ENCODE measurements at regions not wholly inside any gene's neighbourhood (a gene's known extent, or its start where the extent isn't known, plus 50 kb on each side); places are given as distances from the start of the nearest gene placed in this dataset.
"Not testable (repeated sequence)": the region's sequence is repeated elsewhere in the genome, so short reads cannot be mapped to it uniquely, and the experiment has no call there.

DNA sequence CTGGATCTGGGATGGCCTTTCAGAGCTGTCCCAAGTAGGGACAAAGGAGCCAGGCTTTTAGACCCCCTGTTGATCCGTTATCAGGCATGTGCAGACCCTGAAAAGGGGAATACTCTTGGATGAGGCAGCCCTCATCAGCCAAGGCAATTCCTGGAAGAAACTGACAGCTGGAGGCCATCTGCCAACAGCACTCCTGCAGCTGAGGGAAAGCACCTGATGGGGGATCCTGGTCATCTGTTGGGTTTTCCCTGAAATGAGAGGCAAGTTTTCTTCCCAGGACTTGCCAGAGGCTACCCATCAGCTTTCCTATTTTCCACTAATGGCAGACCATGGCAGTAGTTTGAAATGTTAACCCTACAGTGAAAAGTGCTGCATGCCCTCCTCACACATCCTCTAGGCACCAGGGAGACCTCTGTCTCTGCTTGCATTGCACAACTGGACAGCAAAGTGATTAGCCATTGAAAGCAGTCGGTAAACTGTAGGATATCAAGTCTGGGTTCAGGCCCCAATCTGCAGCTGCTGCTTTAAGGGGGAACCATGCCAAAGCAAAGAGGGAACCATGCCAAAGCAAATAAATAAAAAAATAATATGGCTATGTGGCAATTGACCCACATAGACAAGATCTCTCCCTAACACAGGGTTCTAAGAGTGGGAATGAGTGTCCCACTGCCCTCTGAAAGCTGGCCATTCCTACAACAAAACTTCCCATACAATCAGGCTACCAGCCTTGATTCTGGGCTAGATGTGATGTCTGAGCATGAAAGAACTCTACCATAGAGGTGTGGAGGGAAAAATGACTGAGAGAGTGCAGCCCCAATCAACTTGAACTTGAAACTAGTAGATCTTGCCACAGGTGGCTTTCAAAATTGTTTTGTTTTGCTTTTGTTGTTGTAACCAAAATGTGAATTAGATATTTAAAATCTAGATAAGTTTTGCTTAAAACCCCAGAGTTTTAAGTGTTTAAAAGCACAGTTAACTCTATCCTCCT, 232.0 kb upstream of the STT3B start:
- DNase-seq = no peak

DNA sequence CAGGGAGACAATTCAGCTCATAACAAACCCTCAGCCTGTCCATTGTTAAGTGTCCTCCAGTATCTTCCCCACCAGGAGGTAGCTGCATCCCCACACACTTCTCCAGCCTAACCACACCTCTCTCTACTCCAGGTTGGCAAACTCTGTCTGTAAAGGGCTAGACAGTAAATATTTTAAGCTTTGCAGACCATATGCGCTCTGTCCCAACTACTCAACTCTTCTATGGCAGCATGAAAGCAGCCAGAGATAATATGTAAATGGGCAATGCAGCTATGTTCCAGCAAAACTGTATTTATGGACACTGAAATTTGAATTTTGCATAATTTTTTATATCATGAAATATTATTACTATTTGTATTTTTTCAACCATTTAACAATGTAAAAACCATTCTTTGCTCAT, 230.4 kb upstream of the STT3B start:
- no peak for DNase-seq

DNA sequence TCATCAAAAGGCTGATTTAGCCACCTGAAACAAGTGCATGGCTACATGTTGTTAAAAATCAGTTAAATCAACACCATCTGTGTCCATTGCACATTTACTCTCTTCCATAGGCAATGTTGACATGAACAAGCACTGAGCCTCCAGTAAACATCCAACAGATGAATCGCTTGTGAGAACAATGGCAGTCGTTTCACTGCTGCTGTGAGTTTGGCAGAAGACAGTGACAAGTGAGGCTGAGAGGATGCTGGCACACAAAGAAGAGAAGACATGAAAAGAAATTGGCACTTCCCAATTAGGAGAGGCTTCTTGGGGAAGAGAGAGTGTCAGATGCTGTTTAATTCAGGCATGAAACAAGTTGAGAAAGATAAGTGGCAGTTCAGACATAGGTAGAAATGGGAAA, 227.4 kb upstream of the STT3B start:
- DNase-seq = no peak

DNA sequence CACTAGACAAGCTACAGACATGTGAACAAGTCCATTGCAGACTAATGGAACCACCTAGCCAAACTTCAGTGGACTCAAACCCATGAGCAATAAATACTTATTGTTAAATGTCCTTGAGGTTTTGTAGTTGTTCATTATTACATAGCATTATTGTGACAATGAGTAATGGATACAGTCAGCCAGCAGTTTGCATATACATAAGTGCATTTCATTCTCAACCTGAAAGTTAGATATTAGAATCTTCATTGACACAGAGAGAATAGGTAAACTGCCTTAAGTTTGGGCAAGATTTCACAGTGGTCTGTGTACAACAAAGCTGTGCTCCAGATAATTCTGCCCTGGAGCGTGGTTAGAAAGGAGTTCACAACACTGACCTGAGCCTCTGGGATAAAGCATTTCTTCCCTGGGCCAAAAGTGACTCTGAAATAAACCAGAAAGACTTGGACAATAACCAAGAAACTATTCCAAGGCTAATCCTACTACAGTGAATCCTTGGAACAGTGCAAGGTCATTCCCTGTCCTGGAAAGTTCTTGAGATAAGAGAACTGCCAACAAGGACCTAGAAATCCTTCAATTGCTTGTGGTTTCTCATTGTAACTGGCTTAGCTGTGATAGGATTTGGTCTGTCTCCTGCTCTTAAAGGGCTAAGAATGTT, 225.5 kb upstream of the STT3B start:
- DNase-seq = no peak

DNA sequence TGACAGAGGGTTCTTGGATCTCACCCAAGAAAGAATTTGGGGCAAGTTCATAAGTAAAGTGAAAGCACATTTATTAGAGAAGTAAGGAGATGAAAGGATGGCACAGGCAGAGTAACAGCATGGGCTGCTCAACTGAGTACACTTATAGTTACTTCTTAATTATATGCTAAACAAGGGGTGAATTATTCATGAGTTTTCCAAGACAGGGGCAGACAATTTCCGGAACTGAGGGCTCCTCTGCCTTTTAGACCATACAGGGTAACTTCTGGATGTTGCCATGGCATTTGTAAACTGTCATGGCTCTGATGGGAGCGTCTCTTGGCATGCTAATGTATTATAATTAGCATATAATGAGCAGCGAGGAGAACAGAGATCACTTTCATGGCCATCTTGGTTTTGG, 221.2 kb upstream of the STT3B start:
- DNase-seq = no peak

DNA sequence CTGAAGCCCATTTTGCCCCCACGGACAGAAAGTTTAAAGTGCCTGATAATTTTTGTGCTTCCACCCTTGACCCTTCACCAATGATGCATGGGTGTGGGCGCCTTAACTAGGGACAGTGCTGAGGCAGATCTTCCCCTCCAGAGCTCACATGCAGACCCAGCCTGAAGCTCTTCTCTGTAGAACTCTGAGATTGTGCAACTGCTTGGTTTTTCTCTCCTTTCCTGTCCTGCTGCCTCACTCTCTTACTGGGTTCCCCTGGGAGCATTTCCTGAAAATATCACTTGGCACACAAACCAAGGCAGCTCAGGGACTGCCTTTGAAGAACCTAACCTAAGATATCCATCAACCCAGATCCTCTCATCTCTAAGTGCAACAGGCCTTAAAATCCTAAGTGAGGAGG, 220.3 kb upstream of the STT3B start:
- peak; percentile 15 for DNase-seq

DNA sequence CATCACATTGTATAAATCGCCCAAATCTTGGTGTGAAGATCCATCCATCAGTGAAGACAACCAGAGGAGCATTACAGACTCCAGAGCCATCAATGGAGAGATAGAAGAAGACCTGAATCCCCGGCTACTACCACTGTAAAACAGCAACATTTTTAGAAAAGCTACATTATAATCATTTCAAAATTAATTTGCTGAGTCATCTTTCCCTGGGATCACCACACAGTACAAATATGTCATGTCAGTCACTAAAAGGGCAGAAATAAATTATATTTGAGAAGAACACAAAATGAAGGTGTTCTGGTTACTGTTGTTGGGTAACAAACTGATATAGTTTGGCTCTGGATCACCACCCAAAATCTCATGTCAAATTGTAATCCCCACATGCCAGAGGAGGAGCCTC, 218.5 kb upstream of the STT3B start:
- DNase-seq = no peak

DNA sequence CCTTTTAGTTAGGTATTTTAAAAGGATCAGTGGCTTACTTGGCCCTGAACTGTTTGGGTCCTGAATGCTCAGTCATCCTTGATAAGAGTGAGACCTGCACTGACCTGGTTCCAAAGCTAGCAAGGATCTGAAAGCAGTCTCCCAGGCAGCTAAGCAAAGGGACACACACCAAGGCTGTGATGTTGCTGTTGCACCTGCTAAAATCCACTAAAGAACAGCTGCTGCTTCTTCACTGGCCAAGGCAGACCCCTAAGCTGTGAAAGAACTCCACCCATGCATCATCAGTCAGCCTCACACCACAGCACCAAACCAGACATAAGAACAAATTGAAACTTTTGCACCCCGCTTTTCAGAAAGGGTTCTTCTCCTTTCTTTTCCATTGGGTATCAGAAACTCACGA, 213.4 kb upstream of the STT3B start:
- no peak for DNase-seq

DNA sequence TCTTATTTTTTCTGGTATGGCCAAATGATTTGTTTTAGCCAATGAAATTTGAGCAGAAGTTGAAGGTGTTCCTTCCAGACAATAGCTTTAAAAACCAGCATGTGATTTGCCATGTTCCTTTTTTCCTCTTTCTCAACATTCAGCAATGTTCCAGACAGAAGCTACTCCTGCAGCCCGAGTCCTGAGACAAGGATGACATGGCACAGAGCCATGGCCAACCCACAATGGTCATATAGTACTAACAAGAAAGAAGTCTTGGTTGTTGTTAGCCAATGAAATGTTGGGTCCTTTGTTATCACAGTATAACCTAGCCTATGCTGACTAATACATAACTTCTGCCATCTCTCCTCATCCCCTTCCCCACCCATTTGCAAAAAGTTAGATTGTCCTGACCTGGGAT, 211.1 kb upstream of the STT3B start:
- DNase-seq = no peak

DNA sequence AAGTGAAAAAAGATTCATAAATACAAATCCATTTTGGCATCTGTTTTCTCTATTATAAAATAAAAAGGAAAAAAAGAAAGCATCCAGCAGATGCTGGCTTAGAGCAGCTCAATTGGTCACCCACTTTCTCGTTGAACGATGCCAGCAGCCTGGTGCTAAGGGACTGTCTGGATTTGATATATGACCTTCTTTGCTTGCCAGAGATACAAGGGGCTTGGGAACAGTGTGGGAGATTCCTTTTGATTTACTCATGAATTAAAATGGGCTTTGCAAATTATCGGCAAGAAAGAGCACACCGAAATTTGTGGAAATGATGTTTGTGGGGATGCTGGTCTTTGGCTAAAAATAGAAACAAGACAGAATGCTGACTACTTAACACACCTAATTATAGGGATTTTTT, 210.3 kb upstream of the STT3B start:
- DNase-seq = no peak

DNA sequence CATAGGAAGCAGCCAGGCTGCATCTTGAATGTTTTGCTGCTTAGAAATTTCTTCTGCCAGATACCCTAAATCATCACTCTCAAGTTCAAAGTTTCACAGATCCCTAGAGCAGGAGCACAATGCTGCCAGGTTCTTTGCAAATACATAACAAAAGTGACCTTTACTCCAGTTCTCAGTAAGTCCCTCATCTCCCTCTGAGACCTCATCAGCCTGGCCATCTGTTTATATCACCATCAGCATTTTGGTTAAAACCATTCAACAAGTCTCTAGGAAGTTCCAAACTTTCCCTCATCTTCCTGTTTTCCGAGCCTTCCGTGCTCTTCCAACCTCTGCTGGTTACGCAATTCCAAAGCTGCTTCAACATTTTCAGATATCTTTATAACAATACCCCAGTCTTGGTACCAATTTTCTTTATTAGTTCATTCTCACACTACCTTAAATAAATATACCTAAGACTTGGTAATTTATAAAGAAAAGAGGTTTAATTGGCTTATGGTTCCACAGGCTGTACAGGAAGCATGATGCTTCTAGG, 204.8 kb upstream of the STT3B start:
- not testable (repeated sequence) for DNase-seq

DNA sequence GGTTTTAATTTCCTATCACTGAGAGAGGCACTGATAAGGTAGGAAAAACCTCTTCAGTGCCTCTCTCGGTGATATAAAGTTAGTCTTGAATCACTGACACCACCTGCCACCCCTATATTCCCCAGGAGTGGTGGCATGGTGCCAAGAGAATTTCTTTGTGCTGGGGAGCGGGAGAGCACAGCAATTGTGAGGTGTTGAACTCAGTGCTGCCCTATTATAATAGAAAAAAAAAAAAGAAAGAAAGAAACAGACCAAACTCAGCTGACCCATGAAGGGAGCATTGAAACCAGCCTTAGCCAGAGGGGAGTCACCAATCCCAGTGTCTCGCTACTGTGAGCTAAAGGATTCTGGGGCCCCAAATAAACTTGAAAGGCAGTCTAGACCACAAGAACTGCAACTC, 201.4 kb upstream of the STT3B start:
- no peak for DNase-seq

DNA sequence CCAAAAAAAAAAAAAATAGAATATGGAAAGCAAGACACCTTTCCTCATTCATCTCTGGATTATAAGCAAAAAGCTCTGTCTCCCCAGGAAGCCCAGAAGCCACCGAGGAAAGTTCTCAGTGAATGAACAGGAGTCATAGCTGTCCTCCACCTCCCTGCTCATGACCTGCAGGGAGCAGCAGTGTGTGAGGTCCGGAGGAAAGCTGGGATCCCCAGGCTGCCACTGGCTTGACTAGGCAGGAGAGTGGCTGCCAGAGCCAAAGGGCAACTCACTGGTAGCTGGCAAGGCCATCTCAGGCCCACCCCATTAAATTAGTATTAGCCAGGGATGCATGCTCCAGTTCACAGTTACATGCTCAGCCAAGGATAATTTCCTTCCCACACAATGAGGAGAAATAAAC, 191.6 kb upstream of the STT3B start:
- DNase-seq = no peak

DNA sequence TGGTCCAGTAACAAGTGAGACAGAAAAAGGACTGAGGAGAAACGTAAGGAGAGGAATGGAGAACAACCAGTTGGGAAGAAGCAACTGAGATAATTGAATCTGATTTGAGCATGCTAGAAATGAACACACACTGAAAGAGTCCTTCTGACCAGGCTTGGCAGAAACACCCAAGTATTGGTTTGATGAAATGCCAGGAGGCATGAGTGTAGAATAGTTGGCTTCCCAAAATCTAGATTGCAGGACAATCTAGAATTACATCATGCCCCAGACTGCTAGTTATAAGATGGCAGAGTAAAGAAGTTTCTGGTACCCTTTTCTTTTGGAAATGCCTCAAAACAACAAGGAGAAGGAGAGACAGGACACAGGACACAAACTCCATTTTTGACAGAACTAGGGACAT, 189.7 kb upstream of the STT3B start:
- DNase-seq = peak; percentile 4

DNA sequence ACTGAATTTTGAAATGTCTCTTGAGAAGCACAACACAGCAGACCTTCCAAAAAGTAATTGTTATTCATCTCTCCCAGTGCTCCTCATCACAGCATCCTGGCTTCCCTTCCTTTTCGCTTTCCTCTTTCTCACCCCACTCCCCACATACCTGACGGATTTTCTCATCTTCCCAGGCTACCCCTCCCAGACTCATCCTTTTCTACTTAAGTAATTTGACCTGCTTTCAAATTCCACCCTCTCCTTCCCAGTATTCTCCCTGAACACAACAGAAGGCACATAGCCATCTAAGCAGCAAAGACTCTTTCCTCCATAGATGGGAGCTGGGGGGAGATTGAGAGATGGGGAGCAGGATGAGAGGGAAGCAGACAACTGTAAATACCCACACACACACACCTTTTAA, 187.1 kb upstream of the STT3B start:
- no peak for DNase-seq

DNA sequence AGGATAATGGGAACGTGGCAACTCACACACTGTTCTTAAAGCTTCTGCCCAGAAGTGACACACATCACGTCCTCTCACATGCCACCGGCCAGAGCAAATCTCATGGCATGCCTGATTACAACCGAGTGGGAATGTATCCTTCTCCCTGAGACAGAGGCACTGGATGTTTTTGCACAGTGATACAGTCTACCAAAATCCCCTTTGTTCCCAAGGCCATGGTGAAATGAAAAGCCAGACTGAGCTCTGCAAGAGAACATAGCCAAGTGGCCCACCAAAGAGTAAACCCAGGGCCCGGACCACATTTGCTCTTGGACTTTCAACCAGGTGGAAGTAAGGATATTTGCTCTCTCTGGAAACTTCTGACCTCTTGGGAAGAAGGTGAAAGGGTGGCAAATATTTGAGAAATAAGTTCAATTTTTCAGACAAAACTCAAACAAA, 186.2 kb upstream of the STT3B start:
- no peak for DNase-seq

DNA sequence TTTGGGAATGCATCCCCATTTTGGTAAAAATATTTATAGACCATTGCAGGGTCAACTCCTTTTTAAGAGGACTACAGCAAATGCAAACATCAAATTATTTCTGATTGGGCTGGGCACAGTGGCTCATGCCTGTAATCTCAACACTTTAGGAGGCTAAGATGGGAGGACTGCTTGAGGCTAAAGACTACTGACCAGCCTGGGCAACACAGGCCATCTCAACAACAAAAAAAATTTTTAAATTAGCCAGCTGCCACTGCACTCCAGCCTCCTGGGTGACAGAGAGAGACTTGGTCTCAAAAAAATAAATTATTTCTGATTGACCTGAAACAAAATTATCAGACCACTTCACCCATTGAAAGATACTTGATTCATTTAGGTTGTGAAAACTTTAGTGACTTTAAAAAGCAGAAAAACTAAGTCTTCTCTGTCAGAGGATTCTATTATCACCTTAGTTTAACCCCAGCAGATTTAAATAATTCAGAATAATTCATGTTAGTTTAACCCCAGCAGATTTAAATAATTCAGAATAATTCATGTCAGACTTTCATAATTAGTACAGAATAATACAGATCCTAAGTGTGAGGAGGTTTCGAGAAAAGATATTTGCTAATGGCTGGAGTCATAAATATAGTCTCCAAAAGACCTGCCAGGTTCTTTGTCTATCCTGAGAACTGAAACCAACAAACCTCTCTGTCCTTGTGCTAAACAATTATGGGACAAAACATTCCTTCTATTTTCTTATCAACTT, 183.6 kb upstream of the STT3B start:
- DNase-seq = no peak

DNA sequence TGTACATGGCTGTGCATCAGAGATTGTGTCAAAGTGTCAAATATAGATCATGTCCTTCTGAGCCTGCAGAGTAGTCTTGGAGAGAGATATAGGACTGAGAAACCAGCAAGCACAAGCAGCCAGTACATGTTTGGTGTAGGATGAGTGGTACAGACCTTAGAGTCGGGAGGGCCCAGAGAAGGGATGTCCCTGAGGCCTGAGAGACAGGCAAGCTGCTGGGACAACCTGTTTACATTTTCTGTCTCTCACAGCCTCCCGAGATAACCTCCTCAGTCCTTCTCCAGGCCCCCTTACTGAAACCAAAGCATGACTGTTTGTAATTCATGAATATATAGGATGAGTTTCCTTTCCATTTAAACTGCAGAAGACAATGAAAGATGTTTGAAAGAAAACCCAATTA, 182.4 kb upstream of the STT3B start:
- DNase-seq = no peak

DNA sequence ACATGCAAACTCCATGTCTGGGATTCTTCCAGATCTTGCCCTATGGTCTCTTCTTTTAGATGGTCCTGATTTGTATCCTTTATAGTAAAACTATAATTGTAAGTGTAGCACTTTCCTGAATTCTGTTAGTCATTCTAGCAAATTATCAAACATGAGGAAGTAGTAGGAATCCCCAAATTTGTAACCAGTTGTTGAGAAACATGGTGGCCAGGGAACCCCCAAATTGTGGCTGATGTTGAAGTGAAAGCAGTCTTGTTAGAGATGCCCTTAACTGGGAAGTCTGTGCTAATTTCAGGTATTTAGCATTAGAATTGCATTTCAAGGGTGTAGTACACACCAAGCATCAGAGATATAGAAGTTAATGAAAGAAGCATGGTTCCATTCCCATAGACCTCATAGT, 180.4 kb upstream of the STT3B start:
- no peak for DNase-seq

DNA sequence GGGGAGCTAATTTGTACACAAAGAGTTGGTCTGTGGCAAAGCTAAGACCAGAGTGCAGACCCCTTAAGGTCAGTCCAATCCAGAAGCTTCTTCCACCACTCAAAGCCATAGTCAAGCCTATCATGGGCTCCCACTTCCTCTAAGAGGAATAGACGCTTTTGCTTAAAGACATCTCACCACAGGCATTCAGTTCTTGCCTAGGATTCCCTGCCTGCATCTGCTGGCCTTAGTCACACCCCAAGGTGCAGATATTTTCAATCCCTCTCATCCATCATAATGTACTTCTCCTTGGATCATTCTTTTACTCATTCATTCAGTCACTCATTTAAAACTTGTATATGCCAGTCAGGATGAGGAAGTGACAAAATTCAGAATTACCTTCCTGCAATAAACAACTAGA, 179.6 kb upstream of the STT3B start:
- DNase-seq = no peak

DNA sequence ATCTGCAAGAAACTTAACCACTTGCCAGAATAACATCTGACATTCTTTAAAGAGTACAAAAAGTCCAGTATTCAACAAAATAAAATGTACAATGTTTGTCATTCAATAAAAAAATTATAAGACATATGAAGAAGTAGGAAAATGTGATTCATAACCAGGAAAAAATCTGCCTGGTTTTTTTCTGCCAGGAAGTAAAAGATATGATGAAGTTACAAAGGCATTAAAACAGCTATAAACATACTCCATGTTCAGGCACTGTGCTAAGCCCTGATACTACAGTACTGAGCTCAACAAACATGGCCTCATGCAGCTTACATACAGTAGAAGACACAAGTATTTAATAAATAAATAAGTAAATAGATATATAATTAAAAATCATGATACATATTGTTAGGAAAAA, 178.4 kb upstream of the STT3B start:
- no peak for DNase-seq

DNA sequence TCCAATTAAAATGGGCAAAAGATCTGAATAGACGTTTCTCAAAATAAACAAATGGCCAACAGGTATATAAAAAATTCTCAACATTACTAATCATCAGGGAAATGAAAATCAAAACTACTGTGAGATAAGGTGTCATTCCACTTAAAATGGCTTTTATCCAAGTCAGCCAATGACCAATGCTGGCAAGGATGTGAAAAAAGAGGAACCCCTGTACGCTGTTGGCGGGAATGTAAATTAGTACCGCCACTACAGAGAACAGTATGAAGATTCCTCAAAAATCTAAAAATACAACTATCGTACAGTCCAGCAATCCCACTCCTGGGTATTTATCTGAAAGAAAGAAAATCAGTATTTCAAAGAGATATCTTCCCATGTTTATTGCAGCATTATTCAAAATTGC, 176.9 kb upstream of the STT3B start:
- DNase-seq = no peak

DNA sequence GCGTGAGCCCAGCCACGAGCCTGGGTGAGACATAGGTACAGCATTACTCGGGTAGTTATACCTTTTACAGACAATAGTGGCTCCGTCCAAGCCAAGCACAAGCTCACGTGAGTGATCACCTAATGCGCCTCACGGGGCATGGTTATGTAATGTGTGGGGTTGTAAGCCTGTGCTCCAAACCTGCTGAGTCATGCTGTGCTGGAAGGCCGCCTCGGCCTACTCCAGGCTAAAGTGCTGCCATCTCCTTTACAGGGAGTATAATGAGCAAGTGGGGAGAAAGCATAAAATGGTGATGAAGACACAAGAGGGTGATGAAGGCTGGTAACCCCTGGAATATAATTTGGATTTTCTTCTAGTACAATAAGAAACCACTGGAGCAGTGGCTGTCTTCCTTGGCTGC, 175.8 kb upstream of the STT3B start:
- DNase-seq = peak; percentile 27

Data from fibroblast of skin of right quadriceps (primary cell).